HCT116 (cell line): ENCODE measurements at regions not wholly inside any gene's neighbourhood (a gene's known extent, or its start where the extent isn't known, plus 50 kb on each side); places are given as distances from the start of the nearest gene placed in this dataset.

Source experiments
- ATAC-seq: fragments of 200-7000 bp; cut with Tn5 transposase; 2 replicates; pipeline ENCODE4 v1.9.1; 2020; ENCODE audit warnings: mild to moderate bottlenecking, moderate library complexity
- BruUV-seq: library from RNA; stranded (reverse); fragments of 400-500 nt; replicated peaks from 2 replicates; lab custom pipeline; 2021; lab: Mats Ljungman, UMichigan
- CTCF ChIA-PET: fragments of 300-600 bp; sonication (Branson Sonifier 250); formaldehyde crosslinking; loops from one replicate; lab custom pipeline; 2021; ENCODE audit warnings: antibody characterized with exemption; lab: Charles Lee
- POLR2A ChIA-PET: fragments of 300-600, 350-600 bp; sonication (Branson Sonifier 250); formaldehyde crosslinking; loops from one replicate; lab custom pipeline; 2021; ENCODE audit warnings: antibody characterized with exemption; lab: Charles Lee
- RAD21 ChIA-PET, 2 experiments: fragments of 300-600 bp; sonication (Branson Sonifier 250); formaldehyde crosslinking; loops; one replicate each; lab custom pipeline; 2023; ENCODE audit warnings: low total read pairs in 2 of 2; ENCODE audit not compliant: uncharacterized antibody in 2 of 2, unreplicated experiment in 2 of 2, low non-redundant PET in 1 of 2; lab: Charles Lee
- DNase-seq: peaks from one replicate; pipeline ENCODE4 v3.0.0-alpha.2; 2010; ENCODE audit warnings: low read depth, low spot score
- H2AFZ ChIP-seq: fragments of 200-600 bp; shearing (Covaris generic), sonication (generic); 2 replicates; pipeline ENCODE4 v1.6.1; 2017; ENCODE audit warnings: low read depth, mixed run types, mixed read lengths, antibody characterized with exemption, low read length; ENCODE audit not compliant: poor library complexity, severe bottlenecking
- H3K27ac ChIP-seq: 2 replicates; pipeline ENCODE4 v1.5.1; 2012; ENCODE audit warnings: low read depth, low read length
- H3K27me3 ChIP-seq: fragments of 200-600 bp; sonication (generic); 2 replicates; pipeline ENCODE4 v1.6.1; 2016; ENCODE audit warnings: mixed run types, low read length, mixed read lengths; ENCODE audit not compliant: insufficient read depth
- H3K36me3 ChIP-seq, 2 experiments: fragments of 200-500 bp in 1 of 2; fragments of 200-600 bp in 1 of 2; sonication (Bioruptor generic) in 1 of 2; sonication (generic) in 1 of 2; 2 replicates each; pipeline versions ENCODE4 v1.5.1 to v1.6.1; 2014 to 2016; ENCODE audit warnings: low read length in 2 of 2, inconsistent platforms in 1 of 2, mixed read lengths in 1 of 2, mixed run types in 1 of 2; ENCODE audit not compliant: insufficient read depth in 2 of 2, control insufficient read depth in 1 of 2
- H3K4me1 ChIP-seq, 2 experiments: fragments of 200-600 bp in 1 of 2; sonication (generic) in 1 of 2; 2 replicates each; pipeline versions ENCODE4 v1.5.1 to v1.6.1; 2012 to 2017; ENCODE audit warnings: low read length in 2 of 2, inconsistent platforms in 1 of 2, mild to moderate bottlenecking in 1 of 2, mixed read lengths in 1 of 2, mixed run types in 1 of 2, moderate library complexity in 1 of 2; ENCODE audit not compliant: insufficient read depth in 2 of 2, control insufficient read depth in 1 of 2
- H3K4me2 ChIP-seq: fragments of 200-600 bp; sonication (generic); 2 replicates; pipeline ENCODE4 v1.6.1; 2017; ENCODE audit warnings: mixed run types, low read length, mixed read lengths
- H3K4me3 ChIP-seq, 2 experiments: fragments of 200-600 bp in 1 of 2; sonication (generic) in 1 of 2; replicated peaks in 1 of 2; 2 replicates each; pipeline ENCODE4 v1.5.1; 2011 to 2016; ENCODE audit warnings: low read length in 2 of 2, control low read depth in 1 of 2, low read depth in 1 of 2, mild to moderate bottlenecking in 1 of 2, mixed read lengths in 1 of 2, mixed run types in 1 of 2
- H3K79me2 ChIP-seq: fragments of 200-600 bp; sonication (generic); 2 replicates; pipeline ENCODE4 v1.6.1; 2017; ENCODE audit warnings: mild to moderate bottlenecking, mixed run types, low read length, moderate library complexity, mixed read lengths; ENCODE audit not compliant: insufficient read depth
- H3K9ac ChIP-seq: fragments of 200-600 bp; sonication (generic); 2 replicates; pipeline ENCODE4 v1.6.1; 2016; ENCODE audit warnings: low read length, mixed read lengths
- H3K9me2 ChIP-seq: fragments of 200-600 bp; sonication (generic), shearing (Covaris generic); 2 replicates; pipeline ENCODE4 v1.6.1; 2017; ENCODE audit warnings: mixed run types, mild to moderate bottlenecking, moderate library complexity; ENCODE audit not compliant: insufficient read depth
- H3K9me3 ChIP-seq, 2 experiments: fragments of 200-500 bp in 1 of 2; fragments of 200-600 bp in 1 of 2; sonication (Bioruptor generic) in 1 of 2; sonication (generic) in 1 of 2; 2 replicates each; pipeline ENCODE4 v1.6.1; 2014 to 2017; ENCODE audit warnings: low read length in 2 of 2, mixed read lengths in 2 of 2, inconsistent platforms in 1 of 2, low read depth in 1 of 2, mild to moderate bottlenecking in 1 of 2, mixed run types in 1 of 2, moderate library complexity in 1 of 2; ENCODE audit not compliant: control insufficient read depth in 1 of 2, insufficient read depth in 1 of 2
- H4K20me1 ChIP-seq: fragments of 200-600 bp; sonication (generic), shearing (Covaris generic); 2 replicates; pipeline ENCODE4 v1.6.1; 2017; ENCODE audit warnings: mixed run types, mild to moderate bottlenecking, moderate library complexity; ENCODE audit not compliant: insufficient read depth
- ATF3 ChIP-seq: IDR thresholded peaks from 2 replicates; pipeline ENCODE4 v1.6.1; 2012
- EGR1 ChIP-seq: IDR thresholded peaks from 2 replicates; pipeline ENCODE4 v1.6.1; 2012; ENCODE audit warnings: low read depth
- FOSL1 ChIP-seq: IDR thresholded peaks from 2 replicates; pipeline ENCODE4 v1.6.1; 2012; ENCODE audit warnings: low read depth
- JUND ChIP-seq: IDR thresholded peaks from 2 replicates; pipeline ENCODE4 v1.6.1; 2012
- MAX ChIP-seq: IDR thresholded peaks from 2 replicates; pipeline ENCODE4 v1.6.1; 2012
- POLR2A ChIP-seq: IDR thresholded peaks from 2 replicates; pipeline ENCODE4 v1.7.0; 2011; ENCODE audit warnings: borderline replicate concordance; ENCODE audit not compliant: insufficient read depth, insufficient read length; ENCODE audit errors: extremely low read depth
- RAD21 ChIP-seq: IDR thresholded peaks from 2 replicates; pipeline ENCODE4 v1.6.1; 2012; ENCODE audit warnings: low read depth, mild to moderate bottlenecking
- REST ChIP-seq: IDR thresholded peaks from 2 replicates; pipeline ENCODE4 v1.6.1; 2012; ENCODE audit warnings: low read depth
- SIN3A ChIP-seq: IDR thresholded peaks from 2 replicates; pipeline ENCODE4 v1.6.1; 2012; ENCODE audit warnings: low read depth
- SP1 ChIP-seq: IDR thresholded peaks from 2 replicates; pipeline ENCODE4 v1.6.1; 2012; ENCODE audit warnings: low read depth
- TCF7L2 ChIP-seq: IDR thresholded peaks from 2 replicates; pipeline ENCODE4 v1.7.0; 2011; ENCODE audit warnings: borderline replicate concordance, inconsistent platforms; ENCODE audit not compliant: insufficient read depth, insufficient read length; ENCODE audit errors: extremely low read depth
- YY1 ChIP-seq: IDR thresholded peaks from 2 replicates; pipeline ENCODE4 v1.6.1; 2011; ENCODE audit warnings: low read length, low read depth, moderate library complexity, mild to moderate bottlenecking; ENCODE audit not compliant: insufficient replicate concordance; ENCODE audit errors: extremely low read depth
- ZFX ChIP-seq: fragments of 450-650 bp; IDR thresholded peaks from 2 replicates; pipeline ENCODE4 v1.6.1; 2017
- intact Hi-C: fragments of 100-400 bp; cut with micrococcal nuclease; formaldehyde crosslinking; loops from 2 replicates; pipeline ENCODE4 v1.10.0; 2022

GRCh38 chr1:93811326-93812065 is 67.5 kb downstream of the DNTTIP2 start:
- CTCF ChIA-PET, result interaction anchor here (1.3 to 5.3 kb wide), 2 partner anchors 145 to 181 kb away, joined by 3 to 208 read pairs; no protein-coding TSS in a partner anchor
- RAD21 ChIA-PET, result interaction anchor here in 1 of 2 experiments (3.3 kb wide), 1 partner anchor 181 kb away, joined by 59 read pairs; no protein-coding TSS in a partner anchor
- Histone ChIP-seq H4K20me1 (no peaks in the 10 kb centered on the region), H3K27me3 (no peaks in the 10 kb centered on the region), H3K9ac (no peak overlapping the region), H3K79me2 (no peaks in the 10 kb centered on the region), H3K4me1 (peaks cover 8 to 31% of the 10 kb centered on the region in 2 experiments), H3K9me3 (no peaks in the 10 kb centered on the region), H2AFZ (no peak overlapping the region), H3K4me3 (no peak overlapping the region), H3K27ac (no peak overlapping the region)
- no peak for ATAC-seq
- POLR2A ChIA-PET, result interaction anchor here (0.5 to 1.1 kb wide), 3 partner anchors 32 to 118 kb away, joined by 3 read pairs; no protein-coding TSS in a partner anchor
- intact Hi-C loops, result loop anchor here (5.0 to 10.0 kb wide), 4 partner anchors 74 to 507 kb away; partner anchors contain the start of genes BCAR3 and FNBP1L
- TF ChIP-seq YY1 (no peak), POLR2A (no peak), EGR1 (no peak), ATF3 (no peak), ZFX (no peak), MAX (no peak), FOSL1 (no peak), SIN3A (no peak), REST (no peak), JUND (no peak), RAD21 (no peak), SP1 (no peak), TCF7L2 (no peak)
- TF ChIP-seq, all 23 proteins: peak for 0
- BruUV-seq, result no TSS peak
- no peak for DNase-seq
- Histone ChIP-seq H3K36me3 (no peaks in the 10 kb centered on the region), H3K4me2 (no peak overlapping the region), H3K9me2 (no peaks in the 10 kb centered on the region)
